ENCODE measurements at regions not wholly inside any gene's neighbourhood (a gene's known extent, or its start where the extent isn't known, plus 50 kb on each side); places are given as distances from the start of the nearest gene placed in this dataset.

DNA sequence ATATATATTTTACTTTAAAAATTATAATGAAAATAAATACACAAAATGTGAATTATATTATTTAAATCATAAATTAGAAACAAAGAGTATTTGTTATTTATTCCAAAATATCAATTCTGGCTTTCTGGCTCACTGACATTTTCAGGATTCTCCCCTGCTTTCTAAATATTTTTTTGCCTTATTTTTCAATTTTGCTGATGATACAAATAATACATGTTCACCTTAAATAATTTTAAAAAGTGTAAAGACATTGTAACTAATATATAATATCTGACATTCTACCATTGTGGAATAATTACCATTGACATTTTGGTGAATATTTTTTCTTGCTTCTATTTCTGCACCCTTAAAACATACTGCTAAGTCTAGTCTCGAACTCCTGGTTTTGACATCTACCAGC, 325.9 kb upstream of the CBLB start:
- TF ChIP-seq ZNF331 (CRISPR knock-in tag; IDR thresholded peaks at IDR 0.05; ENCODE audit: low read depth), result no peak
- TF ChIP-seq, protein P1, sequence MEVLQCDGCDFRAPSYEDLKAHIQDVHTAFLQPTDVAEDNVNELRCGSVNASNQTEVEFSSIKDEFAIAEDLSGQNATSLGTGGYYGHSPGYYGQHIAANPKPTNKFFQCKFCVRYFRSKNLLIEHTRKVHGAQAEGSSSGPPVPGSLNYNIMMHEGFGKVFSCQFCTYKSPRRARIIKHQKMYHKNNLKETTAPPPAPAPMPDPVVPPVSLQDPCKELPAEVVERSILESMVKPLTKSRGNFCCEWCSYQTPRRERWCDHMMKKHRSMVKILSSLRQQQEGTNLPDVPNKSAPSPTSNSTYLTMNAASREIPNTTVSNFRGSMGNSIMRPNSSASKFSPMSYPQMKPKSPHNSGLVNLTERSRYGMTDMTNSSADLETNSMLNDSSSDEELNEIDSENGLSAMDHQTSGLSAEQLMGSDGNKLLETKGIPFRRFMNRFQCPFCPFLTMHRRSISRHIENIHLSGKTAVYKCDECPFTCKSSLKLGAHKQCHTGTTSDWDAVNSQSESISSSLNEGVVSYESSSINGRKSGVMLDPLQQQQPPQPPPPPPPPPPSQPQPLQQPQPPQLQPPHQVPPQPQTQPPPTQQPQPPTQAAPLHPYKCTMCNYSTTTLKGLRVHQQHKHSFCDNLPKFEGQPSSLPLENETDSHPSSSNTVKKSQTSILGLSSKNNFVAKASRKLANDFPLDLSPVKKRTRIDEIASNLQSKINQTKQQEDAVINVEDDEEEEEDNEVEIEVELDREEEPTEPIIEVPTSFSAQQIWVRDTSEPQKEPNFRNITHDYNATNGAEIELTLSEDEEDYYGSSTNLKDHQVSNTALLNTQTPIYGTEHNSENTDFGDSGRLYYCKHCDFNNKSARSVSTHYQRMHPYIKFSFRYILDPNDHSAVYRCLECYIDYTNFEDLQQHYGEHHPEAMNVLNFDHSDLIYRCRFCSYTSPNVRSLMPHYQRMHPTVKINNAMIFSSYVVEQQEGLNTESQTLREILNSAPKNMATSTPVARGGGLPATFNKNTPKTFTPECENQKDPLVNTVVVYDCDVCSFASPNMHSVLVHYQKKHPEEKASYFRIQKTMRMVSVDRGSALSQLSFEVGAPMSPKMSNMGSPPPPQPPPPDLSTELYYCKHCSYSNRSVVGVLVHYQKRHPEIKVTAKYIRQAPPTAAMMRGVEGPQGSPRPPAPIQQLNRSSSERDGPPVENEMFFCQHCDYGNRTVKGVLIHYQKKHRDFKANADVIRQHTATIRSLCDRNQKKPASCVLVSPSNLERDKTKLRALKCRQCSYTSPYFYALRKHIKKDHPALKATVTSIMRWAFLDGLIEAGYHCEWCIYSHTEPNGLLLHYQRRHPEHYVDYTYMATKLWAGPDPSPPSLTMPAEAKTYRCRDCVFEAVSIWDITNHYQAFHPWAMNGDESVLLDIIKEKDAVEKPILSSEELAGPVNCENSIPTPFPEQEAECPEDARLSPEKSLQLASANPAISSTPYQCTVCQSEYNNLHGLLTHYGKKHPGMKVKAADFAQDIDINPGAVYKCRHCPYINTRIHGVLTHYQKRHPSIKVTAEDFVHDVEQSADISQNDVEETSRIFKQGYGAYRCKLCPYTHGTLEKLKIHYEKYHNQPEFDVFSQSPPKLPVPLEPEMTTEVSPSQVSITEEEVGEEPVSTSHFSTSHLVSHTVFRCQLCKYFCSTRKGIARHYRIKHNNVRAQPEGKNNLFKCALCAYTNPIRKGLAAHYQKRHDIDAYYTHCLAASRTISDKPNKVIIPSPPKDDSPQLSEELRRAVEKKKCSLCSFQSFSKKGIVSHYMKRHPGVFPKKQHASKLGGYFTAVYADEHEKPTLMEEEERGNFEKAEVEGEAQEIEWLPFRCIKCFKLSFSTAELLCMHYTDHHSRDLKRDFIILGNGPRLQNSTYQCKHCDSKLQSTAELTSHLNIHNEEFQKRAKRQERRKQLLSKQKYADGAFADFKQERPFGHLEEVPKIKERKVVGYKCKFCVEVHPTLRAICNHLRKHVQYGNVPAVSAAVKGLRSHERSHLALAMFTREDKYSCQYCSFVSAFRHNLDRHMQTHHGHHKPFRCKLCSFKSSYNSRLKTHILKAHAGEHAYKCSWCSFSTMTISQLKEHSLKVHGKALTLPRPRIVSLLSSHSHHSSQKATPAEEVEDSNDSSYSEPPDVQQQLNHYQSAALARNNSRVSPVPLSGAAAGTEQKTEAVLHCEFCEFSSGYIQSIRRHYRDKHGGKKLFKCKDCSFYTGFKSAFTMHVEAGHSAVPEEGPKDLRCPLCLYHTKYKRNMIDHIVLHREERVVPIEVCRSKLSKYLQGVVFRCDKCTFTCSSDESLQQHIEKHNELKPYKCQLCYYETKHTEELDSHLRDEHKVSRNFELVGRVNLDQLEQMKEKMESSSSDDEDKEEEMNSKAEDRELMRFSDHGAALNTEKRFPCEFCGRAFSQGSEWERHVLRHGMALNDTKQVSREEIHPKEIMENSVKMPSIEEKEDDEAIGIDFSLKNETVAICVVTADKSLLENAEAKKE (CRISPR knock-in tag; IDR thresholded peaks at IDR 0.05), result no peak
- TF ChIP-seq STAT1 (IDR thresholded peaks at IDR 0.05; ENCODE audit: unreplicated experiment), result no peak
- no peak for TF ChIP-seq NANOG (IDR thresholded peaks at IDR 0.05; ENCODE audit: borderline replicate concordance)
- TF ChIP-seq, protein P2, sequence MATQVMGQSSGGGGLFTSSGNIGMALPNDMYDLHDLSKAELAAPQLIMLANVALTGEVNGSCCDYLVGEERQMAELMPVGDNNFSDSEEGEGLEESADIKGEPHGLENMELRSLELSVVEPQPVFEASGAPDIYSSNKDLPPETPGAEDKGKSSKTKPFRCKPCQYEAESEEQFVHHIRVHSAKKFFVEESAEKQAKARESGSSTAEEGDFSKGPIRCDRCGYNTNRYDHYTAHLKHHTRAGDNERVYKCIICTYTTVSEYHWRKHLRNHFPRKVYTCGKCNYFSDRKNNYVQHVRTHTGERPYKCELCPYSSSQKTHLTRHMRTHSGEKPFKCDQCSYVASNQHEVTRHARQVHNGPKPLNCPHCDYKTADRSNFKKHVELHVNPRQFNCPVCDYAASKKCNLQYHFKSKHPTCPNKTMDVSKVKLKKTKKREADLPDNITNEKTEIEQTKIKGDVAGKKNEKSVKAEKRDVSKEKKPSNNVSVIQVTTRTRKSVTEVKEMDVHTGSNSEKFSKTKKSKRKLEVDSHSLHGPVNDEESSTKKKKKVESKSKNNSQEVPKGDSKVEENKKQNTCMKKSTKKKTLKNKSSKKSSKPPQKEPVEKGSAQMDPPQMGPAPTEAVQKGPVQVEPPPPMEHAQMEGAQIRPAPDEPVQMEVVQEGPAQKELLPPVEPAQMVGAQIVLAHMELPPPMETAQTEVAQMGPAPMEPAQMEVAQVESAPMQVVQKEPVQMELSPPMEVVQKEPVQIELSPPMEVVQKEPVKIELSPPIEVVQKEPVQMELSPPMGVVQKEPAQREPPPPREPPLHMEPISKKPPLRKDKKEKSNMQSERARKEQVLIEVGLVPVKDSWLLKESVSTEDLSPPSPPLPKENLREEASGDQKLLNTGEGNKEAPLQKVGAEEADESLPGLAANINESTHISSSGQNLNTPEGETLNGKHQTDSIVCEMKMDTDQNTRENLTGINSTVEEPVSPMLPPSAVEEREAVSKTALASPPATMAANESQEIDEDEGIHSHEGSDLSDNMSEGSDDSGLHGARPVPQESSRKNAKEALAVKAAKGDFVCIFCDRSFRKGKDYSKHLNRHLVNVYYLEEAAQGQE (IDR thresholded peaks at IDR 0.05; ENCODE audit: unreplicated experiment), result no peak
- TF ChIP-seq, protein P3, sequence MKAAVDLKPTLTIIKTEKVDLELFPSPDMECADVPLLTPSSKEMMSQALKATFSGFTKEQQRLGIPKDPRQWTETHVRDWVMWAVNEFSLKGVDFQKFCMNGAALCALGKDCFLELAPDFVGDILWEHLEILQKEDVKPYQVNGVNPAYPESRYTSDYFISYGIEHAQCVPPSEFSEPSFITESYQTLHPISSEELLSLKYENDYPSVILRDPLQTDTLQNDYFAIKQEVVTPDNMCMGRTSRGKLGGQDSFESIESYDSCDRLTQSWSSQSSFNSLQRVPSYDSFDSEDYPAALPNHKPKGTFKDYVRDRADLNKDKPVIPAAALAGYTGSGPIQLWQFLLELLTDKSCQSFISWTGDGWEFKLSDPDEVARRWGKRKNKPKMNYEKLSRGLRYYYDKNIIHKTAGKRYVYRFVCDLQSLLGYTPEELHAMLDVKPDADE (IDR thresholded peaks at IDR 0.05), result no peak
- TF ChIP-seq JUNB (IDR thresholded peaks at IDR 0.05; ENCODE audit: unreplicated experiment), result no peak
- H4K20me1 ChIP-seq (replicated peaks; ENCODE audit: insufficient read depth), result no peaks in the 10 kb centered on the region
- no peaks in the 10 kb centered on the region for H3F3A ChIP-seq (replicated peaks; ENCODE audit: low read depth)
- no peaks in the 10 kb centered on the region for H3K27me3 ChIP-seq (ENCODE audit: insufficient read depth)
- H3K27ac Mint-ChIP-seq, result no peak overlapping the region
- H3K27ac ChIP-seq (ENCODE audit: low read depth), result no peak overlapping the region
- no peaks in the 10 kb centered on the region for H3K79me2 ChIP-seq (replicated peaks; ENCODE audit: insufficient read depth)
- ATAC-seq (no peak), DNase-seq (ENCODE audit: low spot score) (no peak)
- H3K4me2 ChIP-seq, result no peak overlapping the region
- no peak overlapping the region for H2AFZ ChIP-seq
- H3K4me1 Mint-ChIP-seq, result peaks cover 16% of the 10 kb centered on the region
- peaks cover 16% of the 10 kb centered on the region; the same call in 1 of the 2 replicates for H3K4me1 ChIP-seq (ENCODE audit: insufficient read depth)
- H3K27me3 Mint-ChIP-seq (ENCODE audit: insufficient read depth, low read depth, poor library complexity), result no peaks in the 10 kb centered on the region
- H3K9me2 ChIP-seq (ENCODE audit: insufficient read depth), result no peaks in the 10 kb centered on the region; the same call in 1 of the 2 replicates
- H3K4me3 ChIP-seq, result no peak overlapping the region
- H3K36me3 ChIP-seq (ENCODE audit: insufficient read depth), result no peaks in the 10 kb centered on the region
- H3K9me3 Mint-ChIP-seq, result no peaks in the 10 kb centered on the region
- no peak overlapping the region for H3K4me3 Mint-ChIP-seq
- H3K36me3 Mint-ChIP-seq (ENCODE audit: low read depth), result no peaks in the 10 kb centered on the region

Data from GM23338 (cell line).